ENCODE measurements at regions not wholly inside any gene's neighbourhood (a gene's known extent, or its start where the extent isn't known, plus 50 kb on each side); places are given as distances from the start of the nearest gene placed in this dataset.

DNA sequence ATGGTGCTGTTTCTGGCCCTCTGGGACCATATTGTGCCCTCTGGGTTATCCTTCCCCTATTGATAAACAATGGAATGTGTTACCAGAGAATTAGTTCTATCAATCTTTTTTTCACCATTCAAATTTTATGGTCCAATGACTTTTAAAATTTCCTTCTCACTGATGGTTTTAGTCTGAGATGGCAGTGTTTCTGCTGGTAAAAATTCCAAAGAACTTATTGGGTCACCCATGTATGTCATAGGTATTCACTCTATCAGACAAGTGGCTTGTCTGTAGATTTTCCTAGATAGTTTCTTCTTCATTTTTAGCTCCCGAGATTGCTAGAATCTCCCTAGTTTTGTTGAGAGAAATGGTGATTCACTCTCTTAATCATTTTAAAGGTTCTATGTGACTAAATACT, 357.2 kb upstream of the RGS17 start:
- Histone ChIP-seq H3K9ac (ENCODE audit: extremely low read depth, insufficient read length, low read length) (no peak overlapping the region), H2AFZ (ENCODE audit: low read length) (no peak overlapping the region), H3K79me1 (ENCODE audit: insufficient read depth, low read depth, low read length, poor library complexity, severe bottlenecking) (no peaks in the 10 kb centered on the region), H3K23me2 (ENCODE audit: insufficient read length, low read depth, low read length, poor library complexity, severe bottlenecking) (no peaks in the 10 kb centered on the region), H3K4me2 (ENCODE audit: insufficient read depth, insufficient read length, low read length) (no peak overlapping the region), H3K18ac (ENCODE audit: insufficient read length, low read depth, low read length) (no peak overlapping the region), H3K79me2 (ENCODE audit: insufficient read depth, low read length) (no peaks in the 10 kb centered on the region), H3K27ac (ENCODE audit: insufficient read length, low read depth, low read length) (no peak overlapping the region), H2BK12ac (ENCODE audit: insufficient read length, low read depth, low read length) (no peak overlapping the region), H2BK20ac (ENCODE audit: low read depth, low read length, poor library complexity, severe bottlenecking) (no peak overlapping the region), H2BK5ac (ENCODE audit: insufficient read length, low read length) (no peak overlapping the region), H4K8ac (replicated peaks; ENCODE audit: insufficient read length, low read depth, low read length) (no peak overlapping the region), H2BK15ac (ENCODE audit: low read depth, low read length) (no peak overlapping the region), H3K23ac (ENCODE audit: insufficient read length, low read depth, low read length) (no peak overlapping the region), H2BK120ac (ENCODE audit: low read depth, low read length, poor library complexity, severe bottlenecking) (no peak overlapping the region), H3K4me1 (ENCODE audit: insufficient read depth, low read length) (no peaks in the 10 kb centered on the region), H3K9me3 (ENCODE audit: control insufficient read depth, low read depth, low read length) (no peaks in the 10 kb centered on the region), H3K27me3 (ENCODE audit: insufficient read depth, low read length) (no peaks in the 10 kb centered on the region), H3K56ac (ENCODE audit: insufficient read length, low read depth, low read length) (no peak overlapping the region), H3T11ph (ENCODE audit: low read length) (no peak overlapping the region), H4K5ac (ENCODE audit: insufficient read length, low read depth, low read length) (no peak overlapping the region), H4K91ac (ENCODE audit: insufficient read length, low read depth, low read length) (no peak overlapping the region), H3K14ac (ENCODE audit: insufficient read depth, low read length) (no peak overlapping the region), H4K20me1 (ENCODE audit: control insufficient read depth, insufficient read depth, insufficient read length) (no peaks in the 10 kb centered on the region), H2AK5ac (ENCODE audit: insufficient read length, low read length) (no peak overlapping the region), H3K4ac (ENCODE audit: low read depth, low read length) (no peak overlapping the region)
- Mint-ChIP-seq H3K36me3 (ENCODE audit: insufficient read depth in 1 of 3, low read depth in 3 of 3) (peaks cover 0 to 2% (median 0%) of the 10 kb centered on the region in 3 experiments; a peak in 2 of 7 replicates), H3K4me1 (peaks cover 3 to 4% of the 10 kb centered on the region in 2 experiments; a peak in 3 of 4 replicates), H3K4me3 (no peak overlapping the region), H3K27me3 (ENCODE audit: low read depth) (no peaks in the 10 kb centered on the region), H3K27ac (no peak overlapping the region), H3K9me3 (peaks cover 2 to 4% of the 10 kb centered on the region in 2 experiments; a peak in 3 of 5 replicates)
- no peak for DNase-seq
- WGBS (ENCODE audit: extremely low coverage, insufficient read length, low lambda C conversion rate), result no CpG with 5 or more reads among the region's 1 CpG
- TF ChIP-seq, protein P1, sequence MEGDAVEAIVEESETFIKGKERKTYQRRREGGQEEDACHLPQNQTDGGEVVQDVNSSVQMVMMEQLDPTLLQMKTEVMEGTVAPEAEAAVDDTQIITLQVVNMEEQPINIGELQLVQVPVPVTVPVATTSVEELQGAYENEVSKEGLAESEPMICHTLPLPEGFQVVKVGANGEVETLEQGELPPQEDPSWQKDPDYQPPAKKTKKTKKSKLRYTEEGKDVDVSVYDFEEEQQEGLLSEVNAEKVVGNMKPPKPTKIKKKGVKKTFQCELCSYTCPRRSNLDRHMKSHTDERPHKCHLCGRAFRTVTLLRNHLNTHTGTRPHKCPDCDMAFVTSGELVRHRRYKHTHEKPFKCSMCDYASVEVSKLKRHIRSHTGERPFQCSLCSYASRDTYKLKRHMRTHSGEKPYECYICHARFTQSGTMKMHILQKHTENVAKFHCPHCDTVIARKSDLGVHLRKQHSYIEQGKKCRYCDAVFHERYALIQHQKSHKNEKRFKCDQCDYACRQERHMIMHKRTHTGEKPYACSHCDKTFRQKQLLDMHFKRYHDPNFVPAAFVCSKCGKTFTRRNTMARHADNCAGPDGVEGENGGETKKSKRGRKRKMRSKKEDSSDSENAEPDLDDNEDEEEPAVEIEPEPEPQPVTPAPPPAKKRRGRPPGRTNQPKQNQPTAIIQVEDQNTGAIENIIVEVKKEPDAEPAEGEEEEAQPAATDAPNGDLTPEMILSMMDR (conservative IDR thresholded peaks at IDR 0.05), result no peak
